ENCODE measurements at regions not wholly inside any gene's neighbourhood (a gene's known extent, or its start where the extent isn't known, plus 50 kb on each side); places are given as distances from the start of the nearest gene placed in this dataset.

DNA sequence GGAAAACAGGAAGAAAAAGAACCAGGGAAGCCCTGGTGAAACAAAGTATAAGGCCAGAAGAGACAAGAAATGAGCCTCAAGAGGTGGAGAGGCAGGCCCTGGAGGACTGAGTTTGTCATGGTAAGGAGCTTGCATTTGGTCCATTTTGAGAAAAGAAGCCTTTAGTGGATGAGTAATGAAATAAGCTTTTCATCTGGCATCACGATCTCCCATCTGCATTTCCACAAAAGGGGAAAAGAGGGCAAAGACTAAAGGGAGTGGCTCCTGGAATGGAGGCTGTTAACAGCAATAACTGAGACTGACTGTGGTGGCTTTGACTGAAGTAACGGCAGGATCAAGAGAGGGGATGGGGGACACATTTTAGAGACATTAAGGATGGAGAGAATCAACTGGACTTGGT, 148.8 kb upstream of the NBEA start:
- intact Hi-C loops (cut with DNase I) = no loop called here
- no peak for ATAC-seq (ENCODE audit: poor library complexity)

DNA sequence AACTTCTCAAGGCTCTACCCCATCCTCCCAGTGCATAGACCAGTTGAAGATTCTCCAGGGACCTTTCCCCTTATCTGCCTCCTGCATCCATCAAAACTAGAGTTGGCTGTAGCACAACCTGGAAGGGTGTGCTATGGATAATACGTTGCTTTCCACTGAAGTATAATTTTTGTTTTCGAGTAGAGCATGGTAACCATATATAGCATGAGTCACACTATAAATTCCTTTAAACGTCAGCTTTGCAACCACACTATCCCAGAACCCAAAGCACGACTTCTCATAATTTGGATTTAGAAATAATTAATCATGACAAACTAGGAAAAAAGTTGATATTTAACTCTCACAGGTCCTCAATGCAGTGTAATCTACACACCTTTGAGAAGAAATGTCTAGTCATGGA, 138.3 kb upstream of the NBEA start:
- ATAC-seq (ENCODE audit: poor library complexity) (no peak), DNase-seq (no peak)
- intact Hi-C loops (cut with DNase I) = no loop called here

More for the DNA sequence above, 148.8 kb upstream of the NBEA start:
- no peak for DNase-seq

DNA sequence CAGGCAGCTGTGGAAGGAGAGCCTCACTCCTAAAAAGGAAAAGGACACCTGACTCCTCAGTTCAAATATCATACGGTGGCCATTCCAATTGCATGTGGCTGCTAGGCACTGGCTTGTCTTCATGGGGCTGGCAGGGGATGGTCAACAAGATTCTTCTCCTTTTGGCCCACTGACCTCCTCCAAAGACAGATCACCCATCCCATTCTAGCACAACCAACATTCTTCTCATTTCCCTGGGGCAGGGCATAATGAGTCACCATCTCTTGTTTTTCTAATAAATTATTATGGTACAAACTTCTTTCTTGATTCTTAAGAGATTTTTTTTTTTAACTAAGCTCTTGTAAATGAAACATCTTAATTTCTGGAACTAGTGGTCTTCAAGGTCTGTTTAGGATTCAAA, 136.7 kb upstream of the NBEA start:
- intact Hi-C loops (cut with DNase I) = no loop called here
- ATAC-seq (ENCODE audit: poor library complexity) (no peak), DNase-seq (no peak)

- DNase-seq (no peak), ATAC-seq (ENCODE audit: poor library complexity) (no peak)
- intact Hi-C loops (cut with DNase I) = no loop called here
Measured at GRCh38 chr13:34808649-34809048, 133.4 kb upstream of the NBEA start.

DNA sequence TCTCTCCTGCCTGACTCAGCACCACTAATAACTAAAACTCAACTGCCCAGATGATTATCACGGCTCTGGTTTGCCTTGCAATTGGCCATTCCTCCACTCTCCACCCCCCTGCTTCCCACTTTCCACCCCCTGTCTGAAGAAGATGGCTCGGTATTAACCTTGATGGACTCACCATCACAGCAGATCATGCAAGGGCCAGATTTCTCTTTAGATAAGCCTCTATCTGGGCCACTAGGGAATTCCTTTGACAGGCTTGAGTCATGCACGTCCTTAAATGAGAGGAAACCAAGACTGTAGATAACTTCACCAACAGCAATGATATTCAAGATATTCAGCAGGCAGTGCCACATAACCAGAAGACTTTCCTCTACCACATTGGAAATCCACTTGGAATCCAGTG, 131.1 kb upstream of the NBEA start:
- DNase-seq (no peak), ATAC-seq (ENCODE audit: poor library complexity) (no peak)
- intact Hi-C loops (cut with DNase I) = no loop called here

DNA sequence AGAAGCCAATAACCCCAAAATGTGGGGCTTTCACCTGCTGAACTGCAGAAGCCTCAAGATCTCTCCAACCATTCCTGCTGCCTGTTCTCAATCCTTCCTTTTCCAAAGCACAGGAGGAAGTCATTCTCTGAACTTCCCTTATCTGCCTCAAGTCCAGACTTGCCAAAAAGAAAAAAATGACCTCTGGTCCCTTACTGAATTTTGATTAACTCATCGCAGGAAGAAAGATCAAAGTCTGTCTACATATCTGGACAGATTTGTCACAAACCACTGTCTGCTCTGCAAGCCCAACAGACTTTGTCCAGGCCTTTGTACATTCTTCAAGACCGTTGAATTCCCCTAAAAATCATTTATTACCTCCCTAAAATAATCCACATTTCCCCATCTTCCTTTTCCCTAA, 126.5 kb upstream of the NBEA start:
- intact Hi-C loops (cut with DNase I) = no loop called here
- ATAC-seq (ENCODE audit: poor library complexity) (no peak), DNase-seq (no peak)

- DNase-seq (no peak), ATAC-seq (ENCODE audit: poor library complexity) (no peak)
- intact Hi-C loops (cut with DNase I) = no loop called here
Measured at GRCh38 chr13:34816245-34816884, 125.7 kb upstream of the NBEA start.

GRCh38 chr13:34816908-34817665, 125.0 kb upstream of the NBEA start:
- ATAC-seq (ENCODE audit: poor library complexity) = no peak
- intact Hi-C loops (cut with DNase I) = no loop called here
- no peak for DNase-seq

DNA sequence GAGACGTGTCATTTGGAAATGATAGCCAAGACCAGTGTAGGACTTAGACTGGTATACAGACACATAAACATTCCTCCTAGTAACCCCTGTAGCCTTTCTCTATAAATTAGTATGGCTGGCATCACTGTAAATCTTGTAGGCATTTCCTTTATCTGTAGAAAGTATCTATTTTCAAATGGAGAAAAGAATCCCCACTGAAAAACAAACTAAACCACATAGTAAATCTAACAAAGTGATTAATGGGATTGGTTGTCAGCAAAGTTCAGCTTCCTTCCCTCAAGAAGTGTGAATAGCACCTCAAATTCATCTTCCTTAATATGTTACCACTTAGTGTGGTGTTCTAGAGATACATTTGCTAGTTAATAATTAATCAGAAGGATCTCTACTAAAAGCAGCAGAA, 119.4 kb upstream of the NBEA start:
- ATAC-seq (ENCODE audit: poor library complexity) (no peak), DNase-seq (no peak)
- intact Hi-C loops (cut with DNase I) = no loop called here

GRCh38 chr13:34826432-34826831, 115.6 kb upstream of the NBEA start:
- DNase-seq (no peak), ATAC-seq (ENCODE audit: poor library complexity) (no peak)
- intact Hi-C loops (cut with DNase I) = no loop called here

- ATAC-seq (ENCODE audit: poor library complexity) (no peak), DNase-seq (no peak)
- intact Hi-C loops (cut with DNase I) = no loop called here
Measured at GRCh38 chr13:34833562-34834182, 108.4 kb upstream of the NBEA start.

DNA sequence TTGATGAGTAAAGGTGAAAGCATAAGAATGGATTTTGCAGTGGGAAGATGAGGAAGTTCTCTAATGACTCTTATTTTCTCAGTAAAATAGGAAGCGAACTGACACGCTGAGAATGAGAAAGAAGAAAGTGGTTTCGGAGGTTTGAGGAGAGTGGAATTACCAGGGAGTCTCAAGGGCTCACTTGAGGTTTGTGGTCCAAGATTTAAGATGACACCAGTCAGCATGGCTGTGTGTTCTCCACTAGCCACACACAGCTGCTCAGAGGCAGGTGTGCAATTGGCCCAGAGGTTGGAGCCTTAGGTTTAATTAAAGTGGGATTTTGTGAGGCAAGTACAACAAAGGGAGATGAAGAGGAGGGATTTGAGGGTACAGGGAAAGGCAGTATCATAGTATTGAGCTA, 99.6 kb upstream of the NBEA start:
- ATAC-seq (ENCODE audit: poor library complexity) = no peak

DNA sequence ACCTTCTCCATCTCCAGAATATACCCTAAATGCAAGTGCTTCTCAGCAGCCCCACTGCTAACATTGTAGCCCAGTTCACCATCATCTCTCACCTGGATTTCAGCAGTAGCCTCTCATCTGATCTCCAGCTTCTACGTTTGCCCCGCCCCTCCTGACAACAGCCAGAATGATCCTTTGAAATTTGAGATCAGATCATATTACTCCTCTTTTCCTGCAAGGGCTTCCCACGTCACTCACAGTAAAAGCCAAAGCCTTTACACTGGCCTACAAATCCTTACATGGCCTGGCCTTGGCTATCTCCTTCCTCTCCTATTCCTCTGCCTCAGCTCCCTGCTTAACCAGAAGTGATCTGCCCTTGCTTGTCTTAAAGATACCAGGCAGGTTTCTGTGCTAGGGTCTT, 94.3 kb upstream of the NBEA start:
- intact Hi-C loops (cut with DNase I) = no loop called here
- DNase-seq = no peak
- ATAC-seq (ENCODE audit: poor library complexity) = no peak

More for the DNA sequence above, 99.6 kb upstream of the NBEA start:
- intact Hi-C loops (cut with DNase I) = no loop called here
- no peak for DNase-seq

- intact Hi-C loops (cut with DNase I) = no loop called here
- no peak for ATAC-seq (ENCODE audit: poor library complexity)
Measured at GRCh38 chr13:34849406-34849805, 92.7 kb upstream of the NBEA start.

DNA sequence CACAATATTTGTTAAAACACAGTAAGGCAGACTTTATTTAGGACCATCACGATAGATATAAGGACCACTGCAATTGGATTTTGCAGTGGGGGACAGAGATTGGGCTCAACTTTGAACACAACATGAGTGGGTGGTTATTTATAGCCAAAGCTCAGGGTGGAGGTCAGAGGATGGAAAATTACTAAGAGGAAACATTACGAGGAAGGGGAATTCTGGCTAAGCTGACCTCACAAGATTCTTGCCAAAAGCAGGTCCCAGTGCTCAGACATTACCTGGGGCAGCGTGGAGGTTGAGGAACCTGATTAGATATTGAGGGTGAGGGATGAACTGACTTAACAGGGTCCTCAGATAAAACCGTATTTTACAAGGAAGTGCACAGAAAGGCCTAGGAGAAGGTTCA, 88.9 kb upstream of the NBEA start:
- no peak for ATAC-seq (ENCODE audit: poor library complexity)
- intact Hi-C loops (cut with DNase I) = no loop called here

More at GRCh38 chr13:34849406-34849805, 92.7 kb upstream of the NBEA start:
- no peak for DNase-seq

DNA sequence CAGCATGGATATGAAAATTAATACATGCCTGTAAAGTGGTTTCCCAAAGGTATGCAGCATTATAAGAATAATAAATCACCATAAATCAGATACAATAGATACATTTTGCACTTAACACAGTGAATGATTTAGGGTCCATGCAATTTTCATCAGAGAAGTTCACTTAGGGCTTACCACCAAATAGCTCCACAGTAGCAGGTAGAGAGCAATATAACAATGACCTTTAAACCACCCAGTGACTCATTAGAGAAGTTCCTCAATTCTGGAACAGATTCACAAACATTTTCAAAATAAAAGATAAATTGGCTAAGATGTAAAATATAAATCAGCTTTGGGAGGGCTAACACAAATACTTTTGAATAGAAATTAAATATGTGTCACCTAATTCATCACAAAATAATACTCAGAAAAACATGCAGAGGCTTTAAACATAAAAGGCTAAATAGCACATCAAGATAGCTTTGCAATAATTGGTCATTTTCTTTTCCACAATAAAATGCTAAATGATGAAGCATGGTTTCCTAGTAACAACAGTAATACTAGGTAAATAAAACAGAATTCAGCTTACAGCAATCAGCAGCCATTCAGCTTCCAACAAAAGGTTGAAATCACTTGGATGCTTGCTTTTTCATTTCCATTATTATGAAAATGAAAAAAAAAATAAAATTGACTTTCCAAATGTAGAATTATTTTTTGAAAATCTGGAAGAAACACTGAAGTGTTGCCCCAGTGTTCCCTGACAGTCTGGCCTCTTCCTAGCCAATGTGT, 84.3 kb upstream of the NBEA start:
- ATAC-seq (ENCODE audit: poor library complexity) (no peak), DNase-seq (no peak)
- intact Hi-C loops (cut with DNase I) = no loop called here

More for the DNA sequence above, 88.9 kb upstream of the NBEA start:
- no peak for DNase-seq

DNA sequence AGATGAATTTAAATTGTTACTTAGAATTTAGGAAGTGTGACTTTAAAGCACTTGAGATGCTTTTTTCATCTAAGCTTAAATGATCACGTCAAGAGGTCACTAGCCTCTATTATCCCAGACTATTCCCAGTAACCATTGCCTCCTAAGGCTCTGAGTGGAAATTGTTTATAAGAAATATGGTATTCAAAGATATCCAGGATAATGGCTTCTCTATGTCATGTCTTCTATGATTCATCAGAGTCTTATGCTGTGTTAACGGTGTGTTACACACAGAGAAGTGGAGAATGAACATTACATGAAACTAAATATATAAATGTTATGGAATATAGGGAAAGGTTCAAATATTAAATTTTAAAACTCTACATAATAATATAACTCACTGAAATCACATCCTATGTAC, 79.8 kb upstream of the NBEA start:
- intact Hi-C loops (cut with DNase I) = no loop called here
- no peak for DNase-seq
- ATAC-seq (ENCODE audit: poor library complexity) = no peak

- DNase-seq (no peak), ATAC-seq (ENCODE audit: poor library complexity) (no peak)
- intact Hi-C loops (cut with DNase I) = no loop called here
Measured at GRCh38 chr13:34862716-34863115, 79.4 kb upstream of the NBEA start.

- intact Hi-C loops (cut with DNase I) = no loop called here
- DNase-seq (no peak), ATAC-seq (ENCODE audit: poor library complexity) (no peak)
Measured at GRCh38 chr13:34863360-34864135, 78.5 kb upstream of the NBEA start.

All from Right ventricle myocardium superior (tissue), 1 donor.